Ascending aorta (tissue), 2 donors: ENCODE measurements at regions not wholly inside any gene's neighbourhood (a gene's known extent, or its start where the extent isn't known, plus 50 kb on each side); places are given as distances from the start of the nearest gene placed in this dataset.

Experiments
- DNase-seq, 2 donors: peaks; one replicate each; pipeline ENCODE4 v3.0.0-alpha.2; 2019; ENCODE audit warnings: low spot score in 2 of 2
- H3K27ac ChIP-seq, 2 donors: fragments of 200-600 bp; sonication (generic); one replicate each; pipeline ENCODE4 v1.5.1; 2016 to 2017; ENCODE audit warnings: mild to moderate bottlenecking in 1 of 2
- H3K27me3 ChIP-seq: fragments of 200-600 bp; sonication (generic); one replicate; pipeline ENCODE4 v1.5.1; 2017
- H3K36me3 ChIP-seq, 2 donors: fragments of 200-600 bp; sonication (generic); one replicate each; pipeline ENCODE4 v1.5.1; 2016
- H3K4me1 ChIP-seq, 2 donors: fragments of 200-600 bp; sonication (generic); one replicate each; pipeline ENCODE4 v1.5.1; 2016 to 2017; ENCODE audit warnings: mild to moderate bottlenecking in 1 of 2
- H3K4me3 ChIP-seq, 2 donors: fragments of 200-600 bp; sonication (generic); one replicate each; pipeline ENCODE4 v1.5.1; 2016 to 2017; ENCODE audit warnings: mild to moderate bottlenecking in 1 of 2
- H3K9me3 ChIP-seq, 2 donors: fragments of 200-600 bp; sonication (generic); one replicate each; pipeline ENCODE4 v1.5.1; 2016
- intact Hi-C: fragments of 100-400 bp; cut with DNase I; formaldehyde crosslinking; loops from one replicate; pipeline ENCODE4 v1.15.1; 2023
- TF ChIP-seq, protein P1 (sequence below), 3 experiments: fragments of 200-600 bp in 2 of 3; fragments of 450-650 bp in 1 of 3; sonication (generic) in 2 of 3; IDR thresholded peaks; one replicate each; pipeline ENCODE4 v1.5.1; 2016 to 2019; ENCODE audit warnings: antibody characterized with exemption in 3 of 3, mild to moderate bottlenecking in 1 of 3, moderate library complexity in 1 of 3

DNA sequence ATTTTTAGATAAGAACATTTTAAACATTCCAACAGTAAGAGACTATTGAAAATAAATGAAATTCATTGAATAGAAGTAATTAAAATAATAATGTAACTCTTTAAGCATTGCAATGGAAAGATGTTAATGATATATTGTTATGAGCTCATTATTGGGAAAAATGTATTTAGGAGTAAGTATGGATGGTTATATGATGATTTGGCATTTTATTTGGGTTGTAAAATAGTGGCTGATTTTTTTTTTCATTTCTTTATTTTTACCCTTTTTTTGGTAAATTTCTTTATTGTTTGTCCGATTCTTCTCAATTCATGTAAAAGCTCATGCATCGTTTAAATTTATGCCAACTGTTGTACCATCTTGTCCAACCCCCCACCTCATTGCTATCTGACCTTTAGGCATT is 539.9 kb downstream of the HS3ST4 start:
- no peak overlapping the region for H3K27ac ChIP-seq
- intact Hi-C loops, result no loop called here
- TF ChIP-seq, protein P1, sequence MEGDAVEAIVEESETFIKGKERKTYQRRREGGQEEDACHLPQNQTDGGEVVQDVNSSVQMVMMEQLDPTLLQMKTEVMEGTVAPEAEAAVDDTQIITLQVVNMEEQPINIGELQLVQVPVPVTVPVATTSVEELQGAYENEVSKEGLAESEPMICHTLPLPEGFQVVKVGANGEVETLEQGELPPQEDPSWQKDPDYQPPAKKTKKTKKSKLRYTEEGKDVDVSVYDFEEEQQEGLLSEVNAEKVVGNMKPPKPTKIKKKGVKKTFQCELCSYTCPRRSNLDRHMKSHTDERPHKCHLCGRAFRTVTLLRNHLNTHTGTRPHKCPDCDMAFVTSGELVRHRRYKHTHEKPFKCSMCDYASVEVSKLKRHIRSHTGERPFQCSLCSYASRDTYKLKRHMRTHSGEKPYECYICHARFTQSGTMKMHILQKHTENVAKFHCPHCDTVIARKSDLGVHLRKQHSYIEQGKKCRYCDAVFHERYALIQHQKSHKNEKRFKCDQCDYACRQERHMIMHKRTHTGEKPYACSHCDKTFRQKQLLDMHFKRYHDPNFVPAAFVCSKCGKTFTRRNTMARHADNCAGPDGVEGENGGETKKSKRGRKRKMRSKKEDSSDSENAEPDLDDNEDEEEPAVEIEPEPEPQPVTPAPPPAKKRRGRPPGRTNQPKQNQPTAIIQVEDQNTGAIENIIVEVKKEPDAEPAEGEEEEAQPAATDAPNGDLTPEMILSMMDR (IDR thresholded peaks at IDR 0.05), result no peak
- no peaks in the 10 kb centered on the region for H3K27me3 ChIP-seq
- DNase-seq, result no peak
- no peak overlapping the region for H3K4me3 ChIP-seq
- no peaks in the 10 kb centered on the region for H3K36me3 ChIP-seq
- no peaks in the 10 kb centered on the region for H3K9me3 ChIP-seq
- no peaks in the 10 kb centered on the region for H3K4me1 ChIP-seq

DNA sequence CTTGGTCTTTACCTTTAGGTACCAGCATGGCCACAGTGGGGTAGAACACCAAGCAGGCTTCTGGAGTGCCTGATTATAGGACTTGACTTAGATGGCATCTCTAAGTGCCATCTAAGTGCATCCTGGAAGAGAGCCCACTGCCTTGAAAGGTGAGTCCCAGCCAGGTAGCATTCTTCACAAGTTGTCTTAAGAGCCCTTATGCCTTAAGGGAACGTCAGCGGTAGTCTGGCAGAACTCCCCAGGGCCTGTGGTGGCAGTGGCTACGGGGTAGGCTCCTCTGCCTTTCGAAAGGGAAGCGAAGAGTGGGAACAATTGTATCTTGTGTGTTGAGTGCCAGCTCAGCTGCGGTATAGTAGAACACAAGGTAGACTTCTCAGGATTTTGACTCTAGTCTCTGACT is 549.0 kb downstream of the HS3ST4 start:
- no peak for DNase-seq
- no peak overlapping the region for H3K27ac ChIP-seq
- no peak overlapping the region for H3K4me3 ChIP-seq
- intact Hi-C loops, result no loop called here
- peaks cover 0 to 7% of the 10 kb centered on the region in 2 donors for H3K9me3 ChIP-seq
- H3K27me3 ChIP-seq, result no peaks in the 10 kb centered on the region
- H3K36me3 ChIP-seq, result no peaks in the 10 kb centered on the region
- TF ChIP-seq, protein P1 (IDR thresholded peaks at IDR 0.05), result no peak
- no peaks in the 10 kb centered on the region for H3K4me1 ChIP-seq

DNA sequence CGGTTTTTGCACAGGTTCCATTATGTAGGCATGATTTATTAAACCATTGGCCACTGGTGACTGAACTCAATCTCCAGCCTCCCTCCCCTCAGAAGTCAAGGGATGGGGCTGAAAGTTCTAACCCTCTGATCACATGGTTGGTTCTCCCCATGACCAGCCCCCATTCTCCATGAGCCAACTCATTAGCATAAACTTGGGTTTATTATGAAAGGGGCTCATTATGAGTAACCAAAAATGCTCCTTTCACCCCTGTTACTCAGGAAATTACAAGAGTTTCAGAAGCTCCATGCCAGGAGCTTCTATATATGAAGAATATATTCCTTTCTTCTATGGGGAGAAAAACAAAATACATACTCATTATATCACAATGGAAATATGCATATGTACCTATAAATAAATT is 555.3 kb downstream of the HS3ST4 start:
- TF ChIP-seq, protein P1 (IDR thresholded peaks at IDR 0.05), result no peak

DNA sequence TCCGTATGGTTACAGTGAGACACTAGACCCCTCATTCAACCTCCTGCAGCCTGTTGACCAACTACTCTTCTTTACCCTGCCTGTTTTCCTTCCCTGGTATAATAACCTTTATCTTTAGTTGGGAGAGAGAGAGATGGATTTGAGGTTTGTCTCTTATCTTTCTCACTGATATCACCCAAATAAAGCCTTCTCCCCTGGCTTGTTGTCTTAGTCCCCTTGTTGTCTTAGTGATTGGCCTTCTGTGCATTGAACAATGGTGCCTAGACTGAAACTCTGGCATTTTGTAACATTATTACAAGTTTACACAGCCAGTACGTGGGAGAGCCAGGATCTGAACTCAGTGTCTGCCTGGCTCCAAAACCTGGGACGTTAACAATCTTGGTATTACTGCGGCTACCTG is 560.8 kb downstream of the HS3ST4 start:
- Histone ChIP-seq H3K27ac (no peak overlapping the region), H3K36me3 (no peaks in the 10 kb centered on the region), H3K4me1 (no peaks in the 10 kb centered on the region), H3K9me3 (no peaks in the 10 kb centered on the region), H3K27me3 (no peaks in the 10 kb centered on the region), H3K4me3 (no peak overlapping the region)
- DNase-seq, result no peak
- TF ChIP-seq, protein P1 (IDR thresholded peaks at IDR 0.05), result no peak
- intact Hi-C loops, result no loop called here

More for the DNA sequence above, 555.3 kb downstream of the HS3ST4 start:
- Histone ChIP-seq H3K9me3 (peaks cover 0 to 7% of the 10 kb centered on the region in 2 donors), H3K36me3 (no peaks in the 10 kb centered on the region), H3K4me3 (no peak overlapping the region), H3K27ac (no peak overlapping the region), H3K4me1 (no peaks in the 10 kb centered on the region), H3K27me3 (no peaks in the 10 kb centered on the region)
- no peak for DNase-seq
- intact Hi-C loops, result no loop called here

DNA sequence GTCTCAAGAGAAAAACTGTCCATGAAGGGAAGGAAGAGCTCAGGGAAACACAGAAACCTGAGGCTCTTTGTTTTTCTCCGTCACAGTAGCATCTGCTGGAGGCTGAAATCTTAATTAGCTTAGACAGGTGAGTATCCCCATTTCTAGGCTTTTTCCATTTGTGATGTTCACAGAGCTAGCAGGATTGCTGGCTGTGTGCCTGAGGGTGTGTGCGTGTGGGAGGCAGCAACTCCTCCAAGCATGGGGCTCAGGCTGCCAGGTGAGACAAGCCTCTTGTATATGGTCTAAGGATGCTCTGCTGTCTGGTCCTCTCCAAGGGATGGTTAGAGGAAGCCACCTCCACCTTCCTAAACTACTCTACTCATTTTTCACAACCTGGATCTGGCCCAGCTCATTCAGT is 569.9 kb downstream of the HS3ST4 start:
- no peaks in the 10 kb centered on the region for H3K36me3 ChIP-seq
- H3K4me1 ChIP-seq, result no peaks in the 10 kb centered on the region
- intact Hi-C loops, result no loop called here
- no peak overlapping the region for H3K27ac ChIP-seq
- H3K9me3 ChIP-seq, result no peaks in the 10 kb centered on the region
- no peak overlapping the region for H3K4me3 ChIP-seq
- TF ChIP-seq, protein P1 (IDR thresholded peaks at IDR 0.05), result no peak
- no peaks in the 10 kb centered on the region for H3K27me3 ChIP-seq
- DNase-seq, result no peak

DNA sequence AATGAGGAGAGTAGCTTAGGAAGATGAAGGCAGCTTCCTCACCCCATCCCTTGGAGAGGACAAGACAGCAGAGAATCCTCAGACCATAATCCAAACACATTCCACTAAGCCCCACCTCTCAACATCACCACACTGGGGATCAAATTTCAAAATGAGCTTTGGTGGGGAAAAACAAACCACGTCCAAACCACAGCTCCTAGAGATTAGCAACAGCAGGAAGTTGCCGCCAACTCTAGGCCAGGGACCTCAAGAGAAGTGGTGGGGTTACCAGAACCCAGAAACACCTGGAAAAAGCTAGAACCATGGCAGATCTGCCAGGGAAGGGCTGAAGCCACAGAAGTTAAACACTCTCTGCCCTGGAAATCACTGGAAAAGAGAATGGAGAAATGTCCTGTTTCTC is 571.6 kb downstream of the HS3ST4 start:
- TF ChIP-seq, protein P1 (IDR thresholded peaks at IDR 0.05), result no peak
- H3K27me3 ChIP-seq, result no peaks in the 10 kb centered on the region
- H3K36me3 ChIP-seq, result no peaks in the 10 kb centered on the region
- DNase-seq, result no peak
- no peak overlapping the region for H3K4me3 ChIP-seq
- H3K27ac ChIP-seq, result no peak overlapping the region
- no peaks in the 10 kb centered on the region for H3K9me3 ChIP-seq
- no peaks in the 10 kb centered on the region for H3K4me1 ChIP-seq
- intact Hi-C loops, result no loop called here
